ENCODE measurements at regions not wholly inside any gene's neighbourhood (a gene's known extent, or its start where the extent isn't known, plus 50 kb on each side); places are given as distances from the start of the nearest gene placed in this dataset.
A peak's percentile ranks its signal among the peaks of the same experiment; 100 is the strongest.

DNA sequence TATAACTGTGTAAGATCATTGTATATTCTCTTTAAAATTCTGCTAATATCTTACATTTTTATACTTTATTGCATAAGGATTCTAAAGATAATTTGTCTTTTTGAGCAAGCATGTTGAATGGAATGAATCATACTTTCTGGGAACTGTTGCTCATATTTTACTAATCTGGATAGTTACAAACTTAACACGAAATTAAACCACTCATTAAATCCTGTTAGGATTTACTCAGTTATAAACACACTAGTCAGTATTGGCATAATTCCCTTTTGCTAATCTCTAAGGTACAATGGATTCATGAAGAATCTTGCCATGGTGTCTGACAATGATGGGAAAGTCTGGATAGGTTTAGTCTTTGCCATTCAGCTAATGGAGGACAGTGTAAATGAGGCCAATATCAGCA, 338.1 kb upstream of the SMC2 start:
- no peak for ATAC-seq (replicated peaks)
- Mint-ChIP-seq H3K4me3 (no peak overlapping the region), H3K4me1 (no peaks in the 10 kb centered on the region), H3K27ac (no peak overlapping the region), H3K36me3 (ENCODE audit: low read depth) (no peaks in the 10 kb centered on the region), H3K9me3 (no peaks in the 10 kb centered on the region), H3K27me3 (no peaks in the 10 kb centered on the region)

DNA sequence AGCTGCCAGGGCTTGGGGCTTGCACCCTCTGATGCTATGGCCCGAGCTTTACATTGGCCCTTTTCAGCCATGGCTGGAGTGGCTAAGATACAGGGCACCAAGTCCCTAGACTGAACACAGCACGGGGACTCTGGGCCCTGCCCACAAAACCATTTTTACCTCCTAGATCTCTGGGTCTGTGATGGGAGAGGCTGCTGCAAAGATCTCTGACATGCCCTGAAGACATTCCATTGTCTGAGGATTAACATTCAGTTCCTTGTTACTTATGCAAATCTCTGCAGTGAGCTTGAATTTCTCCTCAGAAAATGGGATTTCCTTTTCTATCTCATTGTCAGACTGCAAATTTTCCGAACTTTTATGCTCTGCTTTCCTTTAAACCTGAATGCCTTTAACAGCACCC, 337.0 kb upstream of the SMC2 start:
- Mint-ChIP-seq H3K27me3 (no peaks in the 10 kb centered on the region), H3K4me1 (no peaks in the 10 kb centered on the region), H3K9me3 (no peaks in the 10 kb centered on the region), H3K27ac (no peak overlapping the region), H3K4me3 (no peak overlapping the region), H3K36me3 (ENCODE audit: low read depth) (no peaks in the 10 kb centered on the region)
- no peak for ATAC-seq (replicated peaks)

DNA sequence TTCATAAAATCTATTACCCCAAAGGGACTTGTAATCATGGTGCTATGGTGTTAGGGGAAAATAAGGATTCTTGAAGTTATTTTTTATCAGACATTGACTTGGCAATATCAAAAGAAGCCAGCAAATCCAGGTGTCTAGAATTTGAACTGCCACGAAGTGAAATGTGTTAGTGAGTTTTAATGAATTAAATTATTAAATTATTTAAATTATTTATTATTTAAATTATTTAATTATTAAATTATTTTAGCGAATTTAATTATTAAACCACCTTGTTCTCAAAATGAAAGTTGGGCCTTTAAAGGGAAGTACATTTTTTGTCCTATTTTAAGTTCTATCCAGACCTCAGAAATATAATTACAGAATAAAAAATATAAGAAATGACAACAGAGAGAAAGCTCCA, 332.6 kb upstream of the SMC2 start:
- Mint-ChIP-seq H3K9me3 (no peaks in the 10 kb centered on the region), H3K4me1 (no peaks in the 10 kb centered on the region), H3K27me3 (no peaks in the 10 kb centered on the region), H3K36me3 (ENCODE audit: low read depth) (no peaks in the 10 kb centered on the region), H3K4me3 (no peak overlapping the region), H3K27ac (no peak overlapping the region)
- ATAC-seq (replicated peaks): no peak

DNA sequence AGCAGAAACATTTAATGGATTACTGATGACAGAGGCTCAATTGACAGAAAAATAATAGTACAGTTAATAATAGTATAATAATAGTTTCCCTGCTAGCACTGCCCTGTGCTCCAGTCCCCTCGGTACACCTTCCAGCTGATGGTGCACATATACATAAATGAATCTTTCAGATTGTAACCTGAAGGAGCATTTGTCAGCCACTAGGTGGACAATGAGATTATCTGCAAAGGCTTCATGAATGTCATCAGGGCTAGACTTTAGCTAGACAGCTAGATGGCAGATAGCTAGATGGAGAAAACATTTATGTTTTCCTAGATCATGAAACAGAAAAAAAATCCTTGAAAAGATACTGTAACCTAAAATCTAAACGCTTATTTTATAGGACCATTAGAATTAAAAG, 304.4 kb upstream of the SMC2 start:
- H3K4me3 Mint-ChIP-seq: no peak overlapping the region
- H3K36me3 Mint-ChIP-seq (ENCODE audit: low read depth): no peaks in the 10 kb centered on the region
- H3K27me3 Mint-ChIP-seq: no peaks in the 10 kb centered on the region
- no peaks in the 10 kb centered on the region for H3K9me3 Mint-ChIP-seq
- no peaks in the 10 kb centered on the region for H3K4me1 Mint-ChIP-seq
- ATAC-seq (replicated peaks): no peak
- H3K27ac Mint-ChIP-seq: no peak overlapping the region

DNA sequence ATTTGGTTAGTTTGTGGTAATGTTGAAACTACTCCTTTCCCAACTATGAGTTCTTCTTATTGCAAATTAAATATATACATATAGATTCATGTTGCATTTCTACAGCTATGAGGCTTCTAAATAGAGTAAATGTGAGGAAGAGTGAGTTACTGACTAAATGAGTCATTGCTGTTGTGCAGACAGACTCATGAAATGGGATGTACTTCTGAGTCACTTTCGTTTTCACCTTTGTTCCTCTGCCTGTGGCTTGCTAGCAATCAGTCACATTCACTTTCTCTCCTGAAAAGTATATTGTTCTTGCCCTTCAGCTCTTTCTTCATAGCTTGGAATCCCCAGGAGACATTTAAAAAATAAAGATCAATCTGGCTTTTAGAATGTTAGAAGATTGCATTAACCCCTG, 295.5 kb upstream of the SMC2 start:
- H3K4me1 Mint-ChIP-seq: peaks cover 4% of the 10 kb centered on the region
- no peak overlapping the region for H3K27ac Mint-ChIP-seq
- H3K4me3 Mint-ChIP-seq: peak overlapping the region; percentile 15
- peak; percentile 98 for ATAC-seq (replicated peaks)
- no peaks in the 10 kb centered on the region for H3K27me3 Mint-ChIP-seq
- H3K9me3 Mint-ChIP-seq: no peaks in the 10 kb centered on the region
- H3K36me3 Mint-ChIP-seq (ENCODE audit: low read depth): no peaks in the 10 kb centered on the region

DNA sequence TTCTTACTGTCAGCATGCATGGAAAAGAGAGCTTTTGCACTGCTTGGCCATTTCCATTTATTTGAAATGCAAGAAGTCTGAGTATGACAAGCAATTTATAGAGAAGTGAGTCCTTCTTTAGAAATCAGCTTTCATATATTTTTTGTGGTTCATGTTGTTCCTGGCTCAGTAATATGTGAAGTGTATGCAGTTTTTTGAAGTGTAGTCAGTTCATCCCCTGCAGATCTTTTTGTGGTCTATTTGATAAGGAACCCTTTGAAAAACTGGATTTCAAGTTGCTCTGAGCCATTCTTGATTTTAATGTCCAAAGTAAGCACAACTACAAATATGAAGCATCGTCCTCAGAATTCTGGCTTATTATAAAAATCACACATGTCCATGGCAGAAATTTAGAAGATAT, 294.1 kb upstream of the SMC2 start:
- no peaks in the 10 kb centered on the region for H3K9me3 Mint-ChIP-seq
- no peaks in the 10 kb centered on the region for H3K36me3 Mint-ChIP-seq (ENCODE audit: low read depth)
- H3K27ac Mint-ChIP-seq: no peak overlapping the region
- no peak for ATAC-seq (replicated peaks)
- no peaks in the 10 kb centered on the region for H3K27me3 Mint-ChIP-seq
- no peak overlapping the region for H3K4me3 Mint-ChIP-seq
- peaks cover 4% of the 10 kb centered on the region for H3K4me1 Mint-ChIP-seq

DNA sequence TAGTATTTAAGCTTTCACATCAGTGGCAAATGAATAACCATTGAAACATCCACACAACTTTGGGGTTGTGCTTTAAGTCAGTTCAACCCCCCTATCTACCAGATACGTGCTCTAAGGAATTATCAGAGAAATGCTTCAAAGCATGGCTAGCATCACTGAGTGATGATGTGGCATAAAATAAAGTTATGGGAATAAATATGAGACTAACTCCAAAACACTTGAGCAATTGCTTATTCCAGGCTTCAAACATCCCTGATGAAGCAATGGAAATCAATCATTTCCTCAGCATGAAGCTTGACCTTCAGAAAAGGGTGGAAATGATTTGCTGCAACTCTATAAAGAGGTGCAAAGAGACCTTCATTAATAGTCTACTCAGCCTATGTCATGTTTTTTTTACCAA, 292.0 kb upstream of the SMC2 start:
- Mint-ChIP-seq H3K9me3 (no peaks in the 10 kb centered on the region), H3K4me1 (peaks cover 4% of the 10 kb centered on the region), H3K36me3 (ENCODE audit: low read depth) (no peaks in the 10 kb centered on the region), H3K4me3 (no peak overlapping the region), H3K27me3 (no peaks in the 10 kb centered on the region), H3K27ac (no peak overlapping the region)
- ATAC-seq (replicated peaks): no peak

DNA sequence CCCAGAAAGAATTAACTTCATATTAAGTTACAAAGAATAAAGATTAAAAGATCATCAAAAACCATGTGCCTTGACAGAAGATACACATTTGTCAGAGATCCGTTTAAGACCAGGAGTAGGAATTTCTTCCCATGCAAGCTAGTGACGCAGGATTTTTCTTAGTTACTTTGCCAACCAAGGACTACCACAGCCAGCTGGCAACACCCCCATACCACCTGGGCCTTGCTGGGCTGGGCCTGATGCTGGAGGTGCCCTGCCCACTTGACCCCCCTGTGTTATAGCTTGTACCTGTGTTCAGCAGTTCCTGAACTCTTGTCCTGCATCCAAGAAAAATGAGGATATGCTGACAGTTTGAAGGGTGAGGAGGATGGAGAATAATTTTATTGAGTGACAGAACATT, 290.9 kb upstream of the SMC2 start:
- H3K27me3 Mint-ChIP-seq: no peaks in the 10 kb centered on the region
- no peak overlapping the region for H3K4me3 Mint-ChIP-seq
- no peak overlapping the region for H3K27ac Mint-ChIP-seq
- no peaks in the 10 kb centered on the region for H3K36me3 Mint-ChIP-seq (ENCODE audit: low read depth)
- H3K4me1 Mint-ChIP-seq: peaks cover 4% of the 10 kb centered on the region
- ATAC-seq (replicated peaks): no peak
- no peaks in the 10 kb centered on the region for H3K9me3 Mint-ChIP-seq

DNA sequence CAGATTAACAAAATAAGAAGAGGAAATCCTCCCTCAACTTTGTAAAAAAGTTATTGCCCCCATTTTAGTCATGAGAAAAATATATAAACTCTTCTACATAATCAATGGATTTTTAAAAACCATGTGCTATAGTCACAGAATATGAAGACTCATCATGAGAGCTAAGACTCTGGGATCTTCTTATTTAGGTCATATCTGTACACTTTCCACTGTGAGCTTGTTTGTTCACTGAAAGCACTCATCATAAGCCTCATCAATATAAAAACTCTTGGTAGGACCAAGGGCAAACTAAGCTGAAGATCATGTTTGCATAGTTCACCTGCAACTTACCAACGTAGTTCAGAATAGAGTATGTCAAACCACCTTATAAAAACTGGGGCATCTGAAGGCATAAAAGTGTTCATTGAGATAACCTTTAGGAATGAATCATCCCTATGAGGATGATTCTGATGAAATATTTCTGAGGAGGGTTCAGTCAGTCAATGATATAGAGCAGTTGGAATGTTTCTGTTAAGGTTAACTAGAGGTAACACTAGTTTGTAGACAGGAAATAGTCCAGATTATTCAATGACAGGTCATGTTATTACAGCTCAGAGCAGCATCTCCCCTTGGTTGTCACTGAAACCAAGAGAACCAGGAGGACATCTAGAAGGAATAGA, 289.9 kb upstream of the SMC2 start:
- ATAC-seq (replicated peaks): peak; percentile 38
- Mint-ChIP-seq H3K36me3 (ENCODE audit: low read depth) (no peaks in the 10 kb centered on the region), H3K27ac (no peak overlapping the region), H3K4me3 (no peak overlapping the region), H3K27me3 (no peaks in the 10 kb centered on the region), H3K9me3 (no peaks in the 10 kb centered on the region), H3K4me1 (no peaks in the 10 kb centered on the region)

DNA sequence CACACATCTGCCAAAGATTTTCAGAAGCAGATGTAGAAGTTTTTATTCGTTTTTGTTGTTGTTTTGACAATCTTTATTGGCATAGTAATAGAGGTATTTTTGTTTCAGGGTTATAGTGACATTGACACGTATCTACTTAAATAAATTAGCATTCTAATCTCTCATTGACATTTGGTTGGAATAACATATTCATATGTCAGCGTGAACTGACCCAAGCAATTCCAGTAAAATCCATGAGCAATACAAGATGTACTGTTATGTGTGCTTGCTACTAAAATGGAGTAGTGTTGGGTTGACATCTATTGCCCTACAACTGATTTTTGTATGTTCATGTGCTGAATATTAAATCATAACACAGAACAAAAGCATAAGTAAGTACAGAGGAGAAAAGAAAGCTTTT, 284.4 kb upstream of the SMC2 start:
- H3K27me3 Mint-ChIP-seq: no peaks in the 10 kb centered on the region
- no peak overlapping the region for H3K4me3 Mint-ChIP-seq
- no peak for ATAC-seq (replicated peaks)
- H3K9me3 Mint-ChIP-seq: no peaks in the 10 kb centered on the region
- no peaks in the 10 kb centered on the region for H3K36me3 Mint-ChIP-seq (ENCODE audit: low read depth)
- no peak overlapping the region for H3K27ac Mint-ChIP-seq
- H3K4me1 Mint-ChIP-seq: no peaks in the 10 kb centered on the region

DNA sequence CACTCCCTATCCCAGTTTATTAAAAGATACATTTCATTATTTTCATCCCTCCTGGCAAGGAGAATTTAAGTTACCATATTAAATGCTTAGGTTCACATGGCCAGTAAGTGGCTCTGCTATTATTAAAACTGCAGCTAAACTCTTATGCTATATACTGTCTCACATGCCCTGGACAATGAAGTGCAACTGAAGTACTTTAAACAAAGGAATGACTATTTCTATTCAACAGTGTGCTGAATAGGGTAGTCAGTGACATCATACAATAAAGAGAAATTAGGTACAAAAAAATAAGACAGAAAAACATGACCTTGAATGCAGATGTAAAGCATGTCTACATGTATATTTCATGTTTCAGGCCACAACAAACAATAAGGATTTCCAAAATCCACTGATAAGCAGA, 282.6 kb upstream of the SMC2 start:
- no peaks in the 10 kb centered on the region for H3K9me3 Mint-ChIP-seq
- no peak overlapping the region for H3K27ac Mint-ChIP-seq
- H3K4me3 Mint-ChIP-seq: no peak overlapping the region
- H3K36me3 Mint-ChIP-seq (ENCODE audit: low read depth): no peaks in the 10 kb centered on the region
- ATAC-seq (replicated peaks): no peak
- no peaks in the 10 kb centered on the region for H3K4me1 Mint-ChIP-seq
- H3K27me3 Mint-ChIP-seq: no peaks in the 10 kb centered on the region

DNA sequence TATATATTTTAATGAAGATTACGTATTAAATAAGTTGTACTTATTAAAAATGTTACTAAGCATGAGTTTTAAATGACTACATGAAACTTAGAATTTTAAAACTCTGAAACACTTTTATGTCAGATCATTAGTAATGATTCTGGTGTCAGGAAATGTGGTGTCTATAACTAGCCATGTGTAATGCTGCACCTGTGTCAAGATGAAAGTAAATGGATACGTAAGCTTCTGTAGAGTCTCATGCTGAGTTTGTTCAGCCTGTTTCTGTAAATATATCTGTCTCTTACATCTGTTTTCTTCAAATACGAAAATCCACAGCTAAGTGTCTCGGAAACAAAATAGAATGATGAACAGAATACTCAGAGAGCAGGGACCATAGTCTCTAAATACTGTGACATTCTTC, 278.0 kb upstream of the SMC2 start:
- no peaks in the 10 kb centered on the region for H3K4me1 Mint-ChIP-seq
- H3K4me3 Mint-ChIP-seq: no peak overlapping the region
- no peaks in the 10 kb centered on the region for H3K36me3 Mint-ChIP-seq (ENCODE audit: low read depth)

DNA sequence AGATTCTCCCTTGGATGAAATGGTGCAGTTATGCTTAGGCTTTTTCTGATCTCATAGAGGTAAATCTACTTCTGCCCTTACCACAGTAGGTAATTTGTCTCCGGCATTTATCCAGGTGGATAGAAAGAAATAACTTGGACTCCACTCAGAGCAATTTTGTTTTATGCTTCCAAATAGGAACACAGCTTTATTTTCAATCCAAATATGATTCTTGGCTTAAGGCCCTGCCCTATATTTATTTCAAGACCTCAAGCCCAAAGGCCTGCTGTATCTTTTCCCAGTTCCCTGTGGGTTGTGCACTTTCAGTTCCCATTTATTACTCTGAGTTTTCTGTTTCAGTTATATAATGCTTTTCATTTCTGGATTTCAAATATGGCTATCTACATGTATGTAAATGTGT, 274.2 kb upstream of the SMC2 start:
- ATAC-seq (replicated peaks): no peak
- no peak overlapping the region for H3K4me3 Mint-ChIP-seq
- H3K27ac Mint-ChIP-seq: no peak overlapping the region
- no peaks in the 10 kb centered on the region for H3K27me3 Mint-ChIP-seq
- H3K4me1 Mint-ChIP-seq: no peaks in the 10 kb centered on the region
- H3K9me3 Mint-ChIP-seq: no peaks in the 10 kb centered on the region
- no peaks in the 10 kb centered on the region for H3K36me3 Mint-ChIP-seq (ENCODE audit: low read depth)

More for the DNA sequence above, 278.0 kb upstream of the SMC2 start:
- Mint-ChIP-seq H3K27ac (no peak overlapping the region), H3K27me3 (no peaks in the 10 kb centered on the region), H3K9me3 (no peaks in the 10 kb centered on the region)
- no peak for ATAC-seq (replicated peaks)

DNA sequence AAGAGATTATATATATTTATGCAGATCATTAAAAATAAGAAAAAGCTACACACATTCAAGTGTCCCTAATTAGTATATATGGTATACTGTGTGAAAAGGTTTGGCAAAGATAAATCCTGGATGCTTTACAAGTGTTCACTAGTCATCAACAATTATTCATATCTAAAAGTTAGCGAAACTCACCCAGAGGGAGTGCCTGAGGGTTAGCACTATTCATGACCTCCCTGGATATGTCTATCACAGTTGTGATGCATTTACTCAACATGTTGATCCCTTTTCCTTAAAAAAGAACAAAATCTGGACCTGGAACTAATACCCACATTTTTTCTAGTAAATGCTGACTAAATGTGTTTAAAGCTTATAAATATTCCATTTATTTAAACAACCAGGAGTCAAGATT, 273.0 kb upstream of the SMC2 start:
- ATAC-seq (replicated peaks): no peak
- no peaks in the 10 kb centered on the region for H3K36me3 Mint-ChIP-seq (ENCODE audit: low read depth)
- no peaks in the 10 kb centered on the region for H3K4me1 Mint-ChIP-seq
- no peak overlapping the region for H3K4me3 Mint-ChIP-seq
- H3K27ac Mint-ChIP-seq: no peak overlapping the region
- no peaks in the 10 kb centered on the region for H3K27me3 Mint-ChIP-seq
- H3K9me3 Mint-ChIP-seq: no peaks in the 10 kb centered on the region

DNA sequence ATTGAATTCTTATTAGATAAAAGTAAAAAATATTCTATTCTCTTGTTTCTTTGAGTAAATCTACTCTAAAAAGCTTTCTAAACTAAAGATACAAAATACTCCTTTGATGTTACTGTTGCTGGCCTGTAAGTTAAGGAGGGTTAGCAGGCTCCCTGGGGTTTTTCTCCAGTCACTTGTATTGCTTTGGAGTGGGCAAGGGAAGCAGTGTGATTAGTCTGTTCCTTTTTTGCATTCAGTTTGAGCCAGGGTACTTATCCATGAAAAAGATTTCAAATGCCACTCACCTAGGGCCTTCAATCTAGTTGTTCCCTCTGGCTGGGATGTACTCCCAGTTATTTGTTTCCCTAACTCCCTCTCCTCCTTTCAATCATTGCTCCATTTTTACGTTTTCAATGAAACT, 256.2 kb upstream of the SMC2 start:
- Mint-ChIP-seq H3K4me1 (no peaks in the 10 kb centered on the region), H3K27ac (no peak overlapping the region), H3K36me3 (ENCODE audit: low read depth) (no peaks in the 10 kb centered on the region), H3K9me3 (no peaks in the 10 kb centered on the region), H3K27me3 (no peaks in the 10 kb centered on the region), H3K4me3 (no peak overlapping the region)
- ATAC-seq (replicated peaks): no peak

DNA sequence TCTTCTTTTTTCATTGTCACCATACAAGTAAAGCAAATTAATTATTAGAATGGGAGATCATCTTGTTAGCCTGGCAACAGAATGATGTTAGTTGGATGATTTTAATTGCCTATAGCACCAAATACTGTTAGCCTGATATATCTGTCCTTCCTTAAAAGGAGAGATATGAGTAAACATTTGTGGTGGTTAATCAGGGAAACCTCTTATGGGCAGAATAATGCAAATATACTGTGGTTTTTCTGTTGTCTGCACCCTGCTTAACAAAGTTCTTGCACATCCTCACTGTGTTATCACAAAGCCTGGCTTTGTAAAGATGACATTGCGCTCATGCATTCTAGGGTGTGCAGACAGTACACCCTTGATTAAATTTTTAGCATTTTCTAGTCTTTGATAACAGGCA, 254.9 kb upstream of the SMC2 start:
- Mint-ChIP-seq H3K36me3 (ENCODE audit: low read depth) (no peaks in the 10 kb centered on the region), H3K4me3 (no peak overlapping the region), H3K27me3 (no peaks in the 10 kb centered on the region), H3K9me3 (no peaks in the 10 kb centered on the region), H3K27ac (no peak overlapping the region), H3K4me1 (no peaks in the 10 kb centered on the region)
- no peak for ATAC-seq (replicated peaks)
